Body of pancreas (tissue), 4 donors: ENCODE measurements at regions not wholly inside any gene's neighbourhood (a gene's known extent, or its start where the extent isn't known, plus 50 kb on each side); places are given as distances from the start of the nearest gene placed in this dataset.

ENCODE experiments used
- POLR2A ChIP-seq, 3 donors: fragments of 450-650 bp; IDR thresholded peaks; one replicate each; pipeline ENCODE4 v1.6.1; 2016; ENCODE audit warnings: antibody characterized with exemption in 3 of 3, mild to moderate bottlenecking in 2 of 3
- TF ChIP-seq, protein P1 (sequence below), 7 experiments: fragments of 450-650 bp in 4 of 7; fragments of 200-600 bp in 3 of 7; sonication (generic) in 3 of 7; IDR thresholded peaks; one replicate each; pipeline ENCODE4 v1.5.1; 2016 to 2019; ENCODE audit warnings: antibody characterized with exemption in 7 of 7

DNA sequence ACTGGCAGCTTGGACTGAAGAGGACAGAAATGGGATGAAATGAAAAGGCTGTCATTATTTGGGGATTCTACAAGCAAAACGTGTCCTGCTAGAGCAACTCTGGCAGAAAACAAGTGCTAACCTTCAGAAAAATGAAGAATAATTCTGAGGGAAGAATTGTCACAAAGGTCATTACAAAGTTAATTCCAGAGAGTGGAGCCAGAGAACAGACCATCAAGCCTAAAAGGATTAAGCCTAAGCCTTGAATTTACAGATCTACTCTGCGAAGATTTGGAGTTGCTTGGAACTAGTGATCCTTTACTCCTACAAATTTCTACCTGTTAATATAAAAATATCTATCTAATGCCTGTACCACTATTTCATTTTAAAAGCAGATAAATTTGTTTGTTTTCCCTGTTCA lies 1077.3 kb upstream of the CNTN5 start:
- TF ChIP-seq, protein P1, sequence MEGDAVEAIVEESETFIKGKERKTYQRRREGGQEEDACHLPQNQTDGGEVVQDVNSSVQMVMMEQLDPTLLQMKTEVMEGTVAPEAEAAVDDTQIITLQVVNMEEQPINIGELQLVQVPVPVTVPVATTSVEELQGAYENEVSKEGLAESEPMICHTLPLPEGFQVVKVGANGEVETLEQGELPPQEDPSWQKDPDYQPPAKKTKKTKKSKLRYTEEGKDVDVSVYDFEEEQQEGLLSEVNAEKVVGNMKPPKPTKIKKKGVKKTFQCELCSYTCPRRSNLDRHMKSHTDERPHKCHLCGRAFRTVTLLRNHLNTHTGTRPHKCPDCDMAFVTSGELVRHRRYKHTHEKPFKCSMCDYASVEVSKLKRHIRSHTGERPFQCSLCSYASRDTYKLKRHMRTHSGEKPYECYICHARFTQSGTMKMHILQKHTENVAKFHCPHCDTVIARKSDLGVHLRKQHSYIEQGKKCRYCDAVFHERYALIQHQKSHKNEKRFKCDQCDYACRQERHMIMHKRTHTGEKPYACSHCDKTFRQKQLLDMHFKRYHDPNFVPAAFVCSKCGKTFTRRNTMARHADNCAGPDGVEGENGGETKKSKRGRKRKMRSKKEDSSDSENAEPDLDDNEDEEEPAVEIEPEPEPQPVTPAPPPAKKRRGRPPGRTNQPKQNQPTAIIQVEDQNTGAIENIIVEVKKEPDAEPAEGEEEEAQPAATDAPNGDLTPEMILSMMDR (IDR thresholded peaks at IDR 0.05) = no peak
- no peak for TF ChIP-seq POLR2A (IDR thresholded peaks at IDR 0.05)
